Heart right ventricle (tissue), 16 donors: ENCODE measurements at regions not wholly inside any gene's neighbourhood (a gene's known extent, or its start where the extent isn't known, plus 50 kb on each side); places are given as distances from the start of the nearest gene placed in this dataset.

Source experiments
- ATAC-seq, 8 donors: fragments of 200-7000 bp; cut with Tn5 transposase; one replicate each; pipeline ENCODE4 v1.9.1; 2020; ENCODE audit warnings: mild to moderate bottlenecking in 8 of 8, moderate library complexity in 8 of 8, moderate number of reproducible peaks in 1 of 8
- DNase-seq, 2 donors: peaks; one replicate each; pipeline ENCODE4 v3.0.0-alpha.2; 2020
- H3K27ac ChIP-seq, 10 donors: fragments of 200-600 bp; sonication (generic) in 2 of 10; one replicate each; pipeline versions ENCODE4 v1.5.0 to v1.8.0; 2020 to 2022; ENCODE audit warnings: mild to moderate bottlenecking in 3 of 10
- H3K27me3 ChIP-seq, 7 donors: fragments of 200-600 bp; one replicate each; pipeline ENCODE4 v1.8.0; 2021 to 2022; ENCODE audit warnings: mild to moderate bottlenecking in 2 of 7
- H3K36me3 ChIP-seq, 9 donors: fragments of 200-600 bp; sonication (generic) in 1 of 9; one replicate each; pipeline versions ENCODE4 v1.5.0 to v1.8.0; 2020 to 2022; ENCODE audit warnings: mild to moderate bottlenecking in 2 of 9
- H3K4me1 ChIP-seq, 9 donors: fragments of 200-600 bp; sonication (generic) in 1 of 9; one replicate each; pipeline versions ENCODE4 v1.5.0 to v1.8.0; 2020 to 2022; ENCODE audit warnings: mild to moderate bottlenecking in 4 of 9
- H3K4me3 ChIP-seq, 10 donors: fragments of 200-600 bp; sonication (generic) in 2 of 10; one replicate each; pipeline versions ENCODE4 v1.5.0 to v1.8.0; 2020 to 2022; ENCODE audit warnings: mild to moderate bottlenecking in 7 of 10, moderate library complexity in 2 of 10
- H3K9me3 ChIP-seq, 11 donors: fragments of 200-600 bp in 10 of 11; sonication (generic) in 2 of 11; one replicate each; pipeline versions ENCODE4 v1.5.0 to v1.8.0; 2013 to 2022; ENCODE audit warnings: mild to moderate bottlenecking in 2 of 11, control low read depth in 1 of 11, moderate library complexity in 1 of 11
- WGBS, 2 donors: extraction: QIAGEN DNeasy Blood & Tissue Kit; methylation state at CpG; one replicate each; pipeline ENCODE4 v1.1.7; 2013; ENCODE audit warnings: inconsistent platforms in 1 of 2; 5-methylcytosine and 5-hydroxymethylcytosine counted together
- intact Hi-C, 10 donors: fragments of 100-400 bp; cut with DNase I; formaldehyde crosslinking; loops; one replicate each; pipeline versions ENCODE4 v1.11.1 to v1.14.2; 2022
- TF ChIP-seq, protein P1 (sequence below), 9 donors: fragments of 200-600 bp; sonication (generic) in 2 of 9; IDR thresholded peaks; one replicate each; pipeline versions ENCODE4 v1.5.0 to v1.8.0; 2021 to 2022; ENCODE audit warnings: antibody characterized with exemption in 9 of 9, mild to moderate bottlenecking in 5 of 9, moderate library complexity in 1 of 9
- donor health status: Arrhythmogenic right ventricular cardiomyopathy.
- donor health status: ischemic (EF 13 %, LVEDD 7.1; RV severe dilation, severe dysfunction).
- donor health status: healthy with polysubstance abuse.
- donor health status: DM: no; HTN: yes; CAD: no.
- donor health status: DM: no; HTN: no; CAD: no.
- donor health status: ischemic (EF 25% LVEDD 6.9; RV normal size, moderate dysfunction).
- donor health status: ischemic (EF 25% LVEDD 5.7; RV mildly dilated, moderate dysfunction).
- donor health status: healthy.
- donor health status: DM: yes; HTN: yes; CAD: no.
- donor health status: Ischemic cardiomyopathy.
- donor health status: ischemic (EF 35%, LVEDD 5.7; RV mildly dilated, moderate dysfunction).
- donor health status: nonischemic (EF 11% LVEDD 7.7; RV severe dilation, severe dysfunction).
- donor health status: DM: yes; HTN: yes; CAD: no.
- donor health status: PGD.
- donor health status: ischemic (EF 29% LVEDD 5.4; RV normal size, mild dysfunction).
- donor health status: nonischemic (EF 23%, LVEDD 6.1; RV moderate dilation, normal function).

DNA sequence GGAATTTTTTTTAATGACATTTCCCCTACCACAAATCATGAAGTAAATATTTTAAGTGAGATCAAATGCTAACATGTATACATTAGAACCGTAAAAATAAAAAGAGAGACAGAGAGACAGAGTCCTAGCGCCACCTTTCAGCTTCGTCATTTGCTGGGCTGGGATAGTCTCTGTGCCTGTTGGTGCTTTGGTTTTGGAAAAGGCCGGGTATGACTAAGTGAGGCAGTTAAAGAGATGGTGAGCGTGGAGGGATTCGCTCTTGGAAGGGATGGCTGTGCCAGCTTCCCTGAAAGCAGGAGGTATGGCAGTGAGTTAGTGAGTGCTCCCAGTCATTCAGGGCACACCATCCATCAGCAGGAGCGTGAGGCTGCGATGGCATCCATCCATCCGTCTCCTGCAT lies 729.6 kb upstream of the WWC1 start:
- Histone ChIP-seq H3K27ac (no peak overlapping the region), H3K4me3 (no peak overlapping the region), H3K36me3 (no peaks in the 10 kb centered on the region), H3K4me1 (no peaks in the 10 kb centered on the region), H3K27me3 (peaks cover 0 to 19% (median 0%) of the 10 kb centered on the region in 7 donors), H3K9me3 (no peaks in the 10 kb centered on the region)
- ATAC-seq (no peak), DNase-seq (no peak)
- 85 to 91% methylated on average over 9 of the region's 9 CpGs for WGBS, 2 donors
- TF ChIP-seq, protein P1, sequence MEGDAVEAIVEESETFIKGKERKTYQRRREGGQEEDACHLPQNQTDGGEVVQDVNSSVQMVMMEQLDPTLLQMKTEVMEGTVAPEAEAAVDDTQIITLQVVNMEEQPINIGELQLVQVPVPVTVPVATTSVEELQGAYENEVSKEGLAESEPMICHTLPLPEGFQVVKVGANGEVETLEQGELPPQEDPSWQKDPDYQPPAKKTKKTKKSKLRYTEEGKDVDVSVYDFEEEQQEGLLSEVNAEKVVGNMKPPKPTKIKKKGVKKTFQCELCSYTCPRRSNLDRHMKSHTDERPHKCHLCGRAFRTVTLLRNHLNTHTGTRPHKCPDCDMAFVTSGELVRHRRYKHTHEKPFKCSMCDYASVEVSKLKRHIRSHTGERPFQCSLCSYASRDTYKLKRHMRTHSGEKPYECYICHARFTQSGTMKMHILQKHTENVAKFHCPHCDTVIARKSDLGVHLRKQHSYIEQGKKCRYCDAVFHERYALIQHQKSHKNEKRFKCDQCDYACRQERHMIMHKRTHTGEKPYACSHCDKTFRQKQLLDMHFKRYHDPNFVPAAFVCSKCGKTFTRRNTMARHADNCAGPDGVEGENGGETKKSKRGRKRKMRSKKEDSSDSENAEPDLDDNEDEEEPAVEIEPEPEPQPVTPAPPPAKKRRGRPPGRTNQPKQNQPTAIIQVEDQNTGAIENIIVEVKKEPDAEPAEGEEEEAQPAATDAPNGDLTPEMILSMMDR (IDR thresholded peaks at IDR 0.05) = no peak
- intact Hi-C loops = no loop called here

DNA sequence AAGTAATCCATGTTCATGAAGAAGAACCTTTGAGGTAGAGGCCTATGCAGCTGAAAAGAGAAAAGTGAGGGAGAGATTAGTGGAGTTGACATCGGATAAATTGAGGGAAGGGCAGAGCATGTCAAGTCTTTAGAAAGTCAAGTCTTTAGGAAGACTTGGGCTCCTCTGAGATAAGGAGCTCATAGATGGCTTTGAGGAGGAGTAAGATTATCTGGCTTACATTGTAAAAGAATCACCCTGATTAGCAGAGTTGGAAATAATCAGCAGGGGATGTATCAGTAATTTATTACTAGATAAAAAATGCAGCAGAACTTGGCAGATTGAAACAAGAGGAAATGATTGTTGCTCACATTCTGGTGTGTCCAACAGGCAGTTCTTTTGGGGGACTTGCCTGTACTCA lies 727.2 kb upstream of the WWC1 start:
- Histone ChIP-seq H3K27me3 (peaks cover 0 to 25% (median 6%) of the 10 kb centered on the region in 7 donors), H3K9me3 (no peaks in the 10 kb centered on the region), H3K4me1 (no peaks in the 10 kb centered on the region), H3K36me3 (no peaks in the 10 kb centered on the region), H3K27ac (no peak overlapping the region), H3K4me3 (no peak overlapping the region)
- TF ChIP-seq, protein P1 (IDR thresholded peaks at IDR 0.05) = no peak
- 71 to 90% methylated on average over 1 of the region's 1 CpG for WGBS, 2 donors
- no peak for ATAC-seq
- no peak for DNase-seq
- intact Hi-C loops = no loop called here

DNA sequence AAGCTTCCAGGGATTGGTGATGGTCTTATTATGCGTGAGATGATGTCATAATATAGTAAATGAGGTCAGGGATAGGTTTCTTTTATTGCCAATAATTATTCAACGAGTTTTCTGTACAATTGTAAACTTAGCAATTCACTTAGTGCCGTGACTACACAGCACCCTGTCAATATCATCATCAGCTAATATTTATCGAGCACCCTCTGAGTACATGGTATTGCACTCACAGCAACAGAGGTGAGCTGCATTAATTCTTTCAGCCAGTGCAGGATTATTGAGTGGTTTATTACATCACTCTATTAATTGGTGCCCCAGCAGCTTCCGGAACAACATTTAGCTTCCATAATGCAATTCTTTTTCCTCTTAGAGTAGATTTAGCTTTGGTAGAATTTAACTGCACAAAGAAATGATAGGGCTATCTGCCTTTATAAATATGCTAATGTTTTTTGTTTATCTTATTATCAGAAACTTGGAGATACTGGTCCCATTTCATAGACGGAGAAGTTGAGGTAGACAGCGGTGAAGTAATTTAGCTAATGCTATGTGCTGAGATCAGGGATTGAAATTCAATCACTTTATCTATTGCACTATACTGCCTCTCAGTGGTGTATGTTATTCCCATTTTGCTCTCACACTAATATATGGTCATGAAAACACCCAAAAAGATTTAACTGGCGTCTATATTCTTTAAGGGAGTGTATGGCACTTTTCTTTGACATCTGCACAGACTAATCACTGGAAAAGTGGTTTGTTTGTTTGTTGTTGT lies 726.1 kb upstream of the WWC1 start:
- Histone ChIP-seq H3K27me3 (peaks cover 0 to 35% (median 10%) of the 10 kb centered on the region in 7 donors), H3K4me1 (no peaks in the 10 kb centered on the region), H3K4me3 (no peak overlapping the region), H3K27ac (no peak overlapping the region), H3K9me3 (no peaks in the 10 kb centered on the region), H3K36me3 (no peaks in the 10 kb centered on the region)
- TF ChIP-seq, protein P1 (IDR thresholded peaks at IDR 0.05) = peak in 3 of 9 donors; percentile 15 to 27 (median 15)
- DNase-seq (no peak), ATAC-seq (no peak)
- 80 to 89% methylated on average over 8 of the region's 8 CpGs for WGBS, 2 donors
- intact Hi-C loops = no loop called here

DNA sequence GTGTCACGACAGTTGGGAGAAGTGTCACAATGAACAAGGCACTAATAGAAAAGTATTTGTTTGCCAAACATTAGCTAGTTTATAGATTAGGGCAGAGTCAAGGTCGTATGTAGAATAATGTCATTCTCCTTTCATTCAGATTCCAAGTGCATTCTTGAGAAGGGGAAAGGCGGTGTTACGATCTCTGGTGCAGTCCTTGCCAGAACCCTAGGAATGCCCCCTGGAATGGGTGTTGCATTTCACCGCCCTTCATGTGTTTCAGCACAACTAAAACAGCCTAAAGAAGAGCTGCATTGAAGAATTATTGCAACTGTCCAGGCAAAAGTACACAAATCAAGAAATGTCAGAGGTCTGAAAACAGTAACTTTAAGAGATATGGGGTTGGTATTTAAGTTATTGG lies 721.0 kb upstream of the WWC1 start:
- WGBS, 2 donors = 82 to 83% methylated on average over 5 of the region's 5 CpGs
- intact Hi-C loops = loop anchor here in 3 of 10 donors (10.0 kb wide), 2 partner anchors 644 to 654 kb away; no protein-coding TSS in a partner anchor
- H3K27me3 ChIP-seq = peaks cover 0 to 72% (median 42%) of the 10 kb centered on the region in 7 donors
- no peaks in the 10 kb centered on the region for H3K36me3 ChIP-seq
- DNase-seq (no peak), ATAC-seq (no peak)
- H3K9me3 ChIP-seq = no peaks in the 10 kb centered on the region
- peaks cover 0 to 13% (median 6%) of the 10 kb centered on the region in 9 donors for H3K4me1 ChIP-seq
- H3K27ac ChIP-seq = no peak overlapping the region
- H3K4me3 ChIP-seq = no peak overlapping the region
- TF ChIP-seq, protein P1 (IDR thresholded peaks at IDR 0.05) = no peak
